ENCODE measurements at regions not wholly inside any gene's neighbourhood (a gene's known extent, or its start where the extent isn't known, plus 50 kb on each side); places are given as distances from the start of the nearest gene placed in this dataset.

DNA sequence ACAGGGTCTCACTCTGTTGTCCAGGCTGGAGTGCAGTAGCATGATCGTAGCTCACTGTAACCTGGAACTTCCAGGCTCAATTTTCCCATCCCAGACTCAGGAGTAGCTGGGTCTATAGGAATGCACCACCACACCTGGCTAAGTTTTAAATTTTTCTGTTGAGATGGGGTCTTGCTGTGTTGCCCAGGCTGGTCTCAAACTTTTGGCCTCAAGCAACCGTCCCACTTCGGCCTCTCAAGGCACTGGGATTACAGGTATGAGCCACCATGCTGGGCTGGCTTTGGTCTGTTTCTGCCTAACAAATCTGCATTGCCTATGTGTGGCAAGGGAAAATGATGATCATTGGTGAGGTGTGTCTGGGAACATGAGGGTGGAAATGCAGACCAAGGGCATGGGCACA is 59.3 kb upstream of the CLMP start:
- TF ChIP-seq, protein P1, sequence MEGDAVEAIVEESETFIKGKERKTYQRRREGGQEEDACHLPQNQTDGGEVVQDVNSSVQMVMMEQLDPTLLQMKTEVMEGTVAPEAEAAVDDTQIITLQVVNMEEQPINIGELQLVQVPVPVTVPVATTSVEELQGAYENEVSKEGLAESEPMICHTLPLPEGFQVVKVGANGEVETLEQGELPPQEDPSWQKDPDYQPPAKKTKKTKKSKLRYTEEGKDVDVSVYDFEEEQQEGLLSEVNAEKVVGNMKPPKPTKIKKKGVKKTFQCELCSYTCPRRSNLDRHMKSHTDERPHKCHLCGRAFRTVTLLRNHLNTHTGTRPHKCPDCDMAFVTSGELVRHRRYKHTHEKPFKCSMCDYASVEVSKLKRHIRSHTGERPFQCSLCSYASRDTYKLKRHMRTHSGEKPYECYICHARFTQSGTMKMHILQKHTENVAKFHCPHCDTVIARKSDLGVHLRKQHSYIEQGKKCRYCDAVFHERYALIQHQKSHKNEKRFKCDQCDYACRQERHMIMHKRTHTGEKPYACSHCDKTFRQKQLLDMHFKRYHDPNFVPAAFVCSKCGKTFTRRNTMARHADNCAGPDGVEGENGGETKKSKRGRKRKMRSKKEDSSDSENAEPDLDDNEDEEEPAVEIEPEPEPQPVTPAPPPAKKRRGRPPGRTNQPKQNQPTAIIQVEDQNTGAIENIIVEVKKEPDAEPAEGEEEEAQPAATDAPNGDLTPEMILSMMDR (conservative IDR thresholded peaks at IDR 0.05 in 1 of 2, IDR thresholded peaks at IDR 0.05 in 1 of 2; ENCODE audit: low read depth in 1 of 2, low read length in 2 of 2) = no peak
- no peak for TF ChIP-seq EZH2 (IDR thresholded peaks at IDR 0.05; ENCODE audit: low read length, missing control alignments)

Measured in fibroblast of lung (primary cell).